Natural killer cell (primary cell): ENCODE measurements at regions not wholly inside any gene's neighbourhood (a gene's known extent, or its start where the extent isn't known, plus 50 kb on each side); places are given as distances from the start of the nearest gene placed in this dataset.

Experiments
- ATAC-seq, 3 donors: fragments of 150-1000 bp in 2 of 3; fragments of 200-7000 bp in 1 of 3; cut with Tn5 transposase; 1 replicate in 1 of 3; 2 replicates in 2 of 3; pipeline ENCODE4 v1.10.0; 2021; ENCODE audit warnings: mild to moderate bottlenecking in 2 of 3, moderate library complexity in 2 of 3
- DNase-seq, 2 donors: peaks; one replicate each; pipeline versions ENCODE4 v3.0.0 to v3.0.0-alpha.2; 2013 to 2021; ENCODE audit warnings: mixed read lengths in 1 of 2
- H3K27ac ChIP-seq: one replicate; pipeline ENCODE4 v1.5.1; 2013; ENCODE audit warnings: mild to moderate bottlenecking, low read length
- H3K27me3 ChIP-seq: one replicate; pipeline ENCODE4 v1.6.1; 2013; ENCODE audit warnings: low read length; ENCODE audit not compliant: control insufficient read depth, insufficient read depth
- H3K36me3 ChIP-seq: one replicate; pipeline ENCODE4 v1.6.1; 2013; ENCODE audit warnings: low read length; ENCODE audit not compliant: control insufficient read depth, insufficient read depth
- H3K4me1 ChIP-seq: one replicate; pipeline ENCODE4 v1.6.1; 2013; ENCODE audit warnings: low read length; ENCODE audit not compliant: control insufficient read depth, insufficient read depth
- H3K4me3 ChIP-seq: one replicate; pipeline ENCODE4 v1.5.1; 2013; ENCODE audit warnings: low read length
- H3K9me3 ChIP-seq: one replicate; pipeline ENCODE4 v1.6.1; 2013; ENCODE audit warnings: low read length; ENCODE audit not compliant: control insufficient read depth, insufficient read depth
- H3K27ac Mint-ChIP-seq, 2 donors: one replicate each; pipeline ENCODE4 v1.8.0; 2022; ENCODE audit warnings: mild to moderate bottlenecking in 2 of 2, mixed read lengths in 2 of 2, moderate library complexity in 1 of 2
- H3K27me3 Mint-ChIP-seq, 2 donors: one replicate each; pipeline ENCODE4 v1.8.0; 2022; ENCODE audit warnings: low read depth in 2 of 2, mixed read lengths in 2 of 2
- H3K36me3 Mint-ChIP-seq: one replicate; pipeline ENCODE4 v1.8.0; 2022; ENCODE audit warnings: mixed read lengths
- H3K4me1 Mint-ChIP-seq, 2 donors: one replicate each; pipeline ENCODE4 v1.8.0; 2022; ENCODE audit warnings: mixed read lengths in 2 of 2
- H3K4me3 Mint-ChIP-seq: one replicate; pipeline ENCODE4 v1.8.0; 2022; ENCODE audit warnings: mild to moderate bottlenecking, moderate library complexity, mixed read lengths
- H3K9me3 Mint-ChIP-seq, 2 donors: one replicate each; pipeline ENCODE4 v1.8.0; 2022; ENCODE audit warnings: mixed read lengths in 2 of 2
- CTCF ChIP-seq: fragments of 200-600 bp; IDR thresholded peaks from one replicate; pipeline ENCODE4 v1.8.0; 2022; ENCODE audit warnings: antibody characterized with exemption
- WGBS: methylation state at CpG from one replicate; pipeline ENCODE4 v1.1.7; 2013; ENCODE audit warnings: missing lambda C conversion rate; ENCODE audit not compliant: insufficient coverage; 5-methylcytosine and 5-hydroxymethylcytosine counted together
- intact Hi-C: fragments of 100-400 bp; cut with micrococcal nuclease; formaldehyde crosslinking; loops from one replicate; pipeline ENCODE4 v1.14.2; 2022

- Histone ChIP-seq H3K27ac (no peak overlapping the region), H3K27me3 (no peaks in the 10 kb centered on the region), H3K4me3 (no peak overlapping the region), H3K9me3 (no peaks in the 10 kb centered on the region), H3K36me3 (no peaks in the 10 kb centered on the region), H3K4me1 (no peaks in the 10 kb centered on the region)
- H3K36me3 Mint-ChIP-seq = no peaks in the 10 kb centered on the region
- no peaks in the 10 kb centered on the region for H3K4me1 Mint-ChIP-seq
- intact Hi-C loops = no loop called here
- 100% methylated on average over 1 of the region's 1 CpG for WGBS
- no peaks in the 10 kb centered on the region for H3K9me3 Mint-ChIP-seq
- ATAC-seq = no peak
- H3K27me3 Mint-ChIP-seq = peaks cover 2 to 6% of the 10 kb centered on the region in 2 donors
- no peak for TF ChIP-seq CTCF
- no peak overlapping the region for H3K27ac Mint-ChIP-seq
- DNase-seq = no peak
- H3K4me3 Mint-ChIP-seq = no peak overlapping the region
Observed at GRCh38 chr5:74420947-74421346, 219.6 kb downstream of the ENC1 start.

DNA sequence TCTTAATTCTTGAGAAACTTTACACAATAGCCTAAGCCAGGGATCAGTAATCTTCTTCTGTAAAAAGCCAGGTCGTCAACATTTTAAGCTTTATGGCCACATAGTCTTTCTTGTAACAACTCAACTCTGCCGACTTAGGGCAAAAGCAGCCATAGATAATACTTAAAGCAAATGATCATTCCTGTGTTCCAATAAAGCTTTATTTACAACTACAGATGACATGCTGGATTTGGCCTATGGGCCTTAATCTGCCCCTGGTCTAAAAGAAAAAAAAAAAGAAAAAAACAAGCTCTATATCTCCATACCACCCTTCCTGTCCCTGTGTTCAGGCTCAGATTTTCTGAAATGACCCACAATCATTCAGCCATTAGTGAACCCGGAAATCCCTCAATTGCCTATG lies 220.3 kb downstream of the ENC1 start:
- H3K4me1 ChIP-seq = no peaks in the 10 kb centered on the region
- 79% methylated on average over 3 of the region's 3 CpGs for WGBS
- no peaks in the 10 kb centered on the region for H3K9me3 ChIP-seq
- no peak overlapping the region for H3K4me3 ChIP-seq
- no peaks in the 10 kb centered on the region for H3K4me1 Mint-ChIP-seq
- H3K27me3 Mint-ChIP-seq = peaks cover 2 to 13% of the 10 kb centered on the region in 2 donors
- no peak overlapping the region for H3K27ac ChIP-seq
- H3K9me3 Mint-ChIP-seq = no peaks in the 10 kb centered on the region
- ATAC-seq (no peak), DNase-seq (no peak)
- intact Hi-C loops = no loop called here
- TF ChIP-seq CTCF = no peak
- no peaks in the 10 kb centered on the region for H3K27me3 ChIP-seq
- no peak overlapping the region for H3K27ac Mint-ChIP-seq
- H3K36me3 Mint-ChIP-seq = no peaks in the 10 kb centered on the region
- no peak overlapping the region for H3K4me3 Mint-ChIP-seq
- no peaks in the 10 kb centered on the region for H3K36me3 ChIP-seq

DNA sequence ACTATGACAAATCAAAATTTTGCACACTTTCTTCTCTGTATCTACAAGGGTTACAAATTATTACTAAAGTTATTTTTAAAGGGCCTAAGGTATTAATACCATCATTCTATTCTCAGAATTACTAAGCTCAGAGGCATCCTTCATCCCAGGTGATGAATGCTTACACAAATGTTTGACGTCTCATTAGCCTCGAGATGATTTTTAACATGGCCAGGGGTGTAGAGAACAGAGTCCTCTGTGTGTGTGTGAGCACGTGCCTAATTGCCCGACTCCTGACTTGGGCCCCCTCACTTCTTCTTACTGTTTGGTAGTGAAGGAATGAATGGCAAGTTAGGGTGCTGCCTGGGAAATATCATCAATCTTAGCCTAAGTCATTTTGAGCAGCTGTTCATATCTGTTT lies 221.1 kb downstream of the ENC1 start:
- intact Hi-C loops = no loop called here

More for the DNA sequence above, 221.1 kb downstream of the ENC1 start:
- no peak overlapping the region for H3K4me3 ChIP-seq
- no peak overlapping the region for H3K4me3 Mint-ChIP-seq
- no peak overlapping the region for H3K27ac ChIP-seq
- H3K36me3 ChIP-seq = no peaks in the 10 kb centered on the region
- H3K36me3 Mint-ChIP-seq = no peaks in the 10 kb centered on the region
- DNase-seq (no peak), ATAC-seq (no peak)
- WGBS = 94% methylated on average over 4 of the region's 4 CpGs
- no peaks in the 10 kb centered on the region for H3K9me3 ChIP-seq
- H3K9me3 Mint-ChIP-seq = no peaks in the 10 kb centered on the region
- no peaks in the 10 kb centered on the region for H3K4me1 Mint-ChIP-seq
- no peak overlapping the region for H3K27ac Mint-ChIP-seq
- peaks cover 5 to 16% of the 10 kb centered on the region in 2 donors for H3K27me3 Mint-ChIP-seq
- TF ChIP-seq CTCF = no peak
- H3K27me3 ChIP-seq = no peaks in the 10 kb centered on the region
- H3K4me1 ChIP-seq = no peaks in the 10 kb centered on the region
